ENCODE measurements at regions not wholly inside any gene's neighbourhood (a gene's known extent, or its start where the extent isn't known, plus 50 kb on each side); places are given as distances from the start of the nearest gene placed in this dataset.

- TF ChIP-seq, protein P1, sequence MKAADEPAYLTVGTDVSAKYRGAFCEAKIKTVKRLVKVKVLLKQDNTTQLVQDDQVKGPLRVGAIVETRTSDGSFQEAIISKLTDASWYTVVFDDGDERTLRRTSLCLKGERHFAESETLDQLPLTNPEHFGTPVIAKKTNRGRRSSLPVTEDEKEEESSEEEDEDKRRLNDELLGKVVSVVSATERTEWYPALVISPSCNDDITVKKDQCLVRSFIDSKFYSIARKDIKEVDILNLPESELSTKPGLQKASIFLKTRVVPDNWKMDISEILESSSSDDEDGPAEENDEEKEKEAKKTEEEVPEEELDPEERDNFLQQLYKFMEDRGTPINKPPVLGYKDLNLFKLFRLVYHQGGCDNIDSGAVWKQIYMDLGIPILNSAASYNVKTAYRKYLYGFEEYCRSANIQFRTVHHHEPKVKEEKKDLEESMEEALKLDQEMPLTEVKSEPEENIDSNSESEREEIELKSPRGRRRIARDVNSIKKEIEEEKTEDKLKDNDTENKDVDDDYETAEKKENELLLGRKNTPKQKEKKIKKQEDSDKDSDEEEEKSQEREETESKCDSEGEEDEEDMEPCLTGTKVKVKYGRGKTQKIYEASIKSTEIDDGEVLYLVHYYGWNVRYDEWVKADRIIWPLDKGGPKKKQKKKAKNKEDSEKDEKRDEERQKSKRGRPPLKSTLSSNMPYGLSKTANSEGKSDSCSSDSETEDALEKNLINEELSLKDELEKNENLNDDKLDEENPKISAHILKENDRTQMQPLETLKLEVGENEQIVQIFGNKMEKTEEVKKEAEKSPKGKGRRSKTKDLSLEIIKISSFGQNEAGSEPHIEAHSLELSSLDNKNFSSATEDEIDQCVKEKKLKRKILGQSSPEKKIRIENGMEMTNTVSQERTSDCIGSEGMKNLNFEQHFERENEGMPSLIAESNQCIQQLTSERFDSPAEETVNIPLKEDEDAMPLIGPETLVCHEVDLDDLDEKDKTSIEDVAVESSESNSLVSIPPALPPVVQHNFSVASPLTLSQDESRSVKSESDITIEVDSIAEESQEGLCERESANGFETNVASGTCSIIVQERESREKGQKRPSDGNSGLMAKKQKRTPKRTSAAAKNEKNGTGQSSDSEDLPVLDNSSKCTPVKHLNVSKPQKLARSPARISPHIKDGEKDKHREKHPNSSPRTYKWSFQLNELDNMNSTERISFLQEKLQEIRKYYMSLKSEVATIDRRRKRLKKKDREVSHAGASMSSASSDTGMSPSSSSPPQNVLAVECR (CRISPR knock-in tag; IDR thresholded peaks at IDR 0.05; ENCODE audit: borderline replicate concordance) = no peak
- TF ChIP-seq RNF2 (conservative IDR thresholded peaks at IDR 0.05; ENCODE audit: low read depth) (no peak), MAFK (conservative IDR thresholded peaks at IDR 0.05 in 1 of 2, IDR thresholded peaks at IDR 0.05 in 1 of 2; ENCODE audit: low read length in 2 of 2) (no peak), ZNF629 (CRISPR knock-in tag; conservative IDR thresholded peaks at IDR 0.05) (no peak), ZNF558 (CRISPR knock-in tag; IDR thresholded peaks at IDR 0.05; ENCODE audit: borderline replicate concordance) (no peak), ZNF296 (CRISPR knock-in tag; conservative IDR thresholded peaks at IDR 0.05) (no peak), JARID2 (CRISPR knock-in tag; IDR thresholded peaks at IDR 0.05; ENCODE audit: insufficient replicate concordance) (no peak), GPN1 (CRISPR knock-in tag; IDR thresholded peaks at IDR 0.05; ENCODE audit: borderline replicate concordance) (no peak), ZNF331 (CRISPR knock-in tag; IDR thresholded peaks at IDR 0.05) (no peak), SAP130 (CRISPR knock-in tag; IDR thresholded peaks at IDR 0.05; ENCODE audit: low read depth) (no peak), ZBTB8A (CRISPR knock-in tag; IDR thresholded peaks at IDR 0.05; ENCODE audit: borderline replicate concordance, low read depth) (no peak), NRL (CRISPR knock-in tag; IDR thresholded peaks at IDR 0.05; ENCODE audit: borderline replicate concordance) (no peak)
- TF ChIP-seq, protein P2, sequence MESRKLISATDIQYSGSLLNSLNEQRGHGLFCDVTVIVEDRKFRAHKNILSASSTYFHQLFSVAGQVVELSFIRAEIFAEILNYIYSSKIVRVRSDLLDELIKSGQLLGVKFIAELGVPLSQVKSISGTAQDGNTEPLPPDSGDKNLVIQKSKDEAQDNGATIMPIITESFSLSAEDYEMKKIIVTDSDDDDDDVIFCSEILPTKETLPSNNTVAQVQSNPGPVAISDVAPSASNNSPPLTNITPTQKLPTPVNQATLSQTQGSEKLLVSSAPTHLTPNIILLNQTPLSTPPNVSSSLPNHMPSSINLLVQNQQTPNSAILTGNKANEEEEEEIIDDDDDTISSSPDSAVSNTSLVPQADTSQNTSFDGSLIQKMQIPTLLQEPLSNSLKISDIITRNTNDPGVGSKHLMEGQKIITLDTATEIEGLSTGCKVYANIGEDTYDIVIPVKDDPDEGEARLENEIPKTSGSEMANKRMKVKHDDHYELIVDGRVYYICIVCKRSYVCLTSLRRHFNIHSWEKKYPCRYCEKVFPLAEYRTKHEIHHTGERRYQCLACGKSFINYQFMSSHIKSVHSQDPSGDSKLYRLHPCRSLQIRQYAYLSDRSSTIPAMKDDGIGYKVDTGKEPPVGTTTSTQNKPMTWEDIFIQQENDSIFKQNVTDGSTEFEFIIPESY (CRISPR knock-in tag; IDR thresholded peaks at IDR 0.05) = no peak
These were observed 530.1 kb upstream of the SLIT2 start (continued) for GRCh38 chr4:19721587-19721986.

All from HepG2 (cell line).